SK-N-SH (cell line): ENCODE measurements at regions not wholly inside any gene's neighbourhood (a gene's known extent, or its start where the extent isn't known, plus 50 kb on each side); places are given as distances from the start of the nearest gene placed in this dataset.

Experiments used
- EP300 ChIP-seq, 2 experiments: IDR thresholded peaks; 2 replicates each; pipeline versions ENCODE4 v1.4.0 to v1.6.1; 2012; ENCODE audit warnings: borderline replicate concordance in 1 of 2, low read depth in 1 of 2, low read length in 1 of 2
- EZH2phosphoT487 ChIP-seq: fragments of 200-600 bp; sonication (generic); IDR thresholded peaks from 2 replicates; pipeline ENCODE4 v1.6.1; 2017; ENCODE audit warnings: low read depth, mixed run types, mild to moderate bottlenecking, antibody characterized with exemption, moderate library complexity, borderline replicate concordance
- FOXJ3 ChIP-seq: sonication (generic); formaldehyde crosslinking; IDR thresholded peaks from 2 replicates; pipeline ENCODE4 v1.5.1; 2020; ENCODE audit warnings: mild to moderate bottlenecking, missing genetic modification reagents
- GATA2 ChIP-seq: sonication (generic); formaldehyde crosslinking; IDR thresholded peaks from 2 replicates; pipeline ENCODE4 v1.5.0; 2020; ENCODE audit warnings: mild to moderate bottlenecking, missing genetic modification reagents
- MEF2A ChIP-seq: IDR thresholded peaks from 2 replicates; pipeline ENCODE4 v1.4.0; 2012; ENCODE audit warnings: low read depth, borderline replicate concordance
- MXI1 ChIP-seq: IDR thresholded peaks from 2 replicates; pipeline ENCODE4 v1.6.1; 2012; ENCODE audit warnings: mild to moderate bottlenecking, low read depth, low read length, improper control_type of control experiment
- POLR2AphosphoS5 ChIP-seq: IDR thresholded peaks from 2 replicates; pipeline ENCODE4 v1.6.1; 2012; ENCODE audit warnings: low read depth, low read length
- SMC3 ChIP-seq: IDR thresholded peaks from 2 replicates; pipeline ENCODE4 v1.6.1; 2012; ENCODE audit warnings: low read depth, low read length, improper control_type of control experiment
- USF1 ChIP-seq: IDR thresholded peaks from 2 replicates; pipeline ENCODE4 v1.4.0; 2012; ENCODE audit warnings: low read depth, borderline replicate concordance
- YY1 ChIP-seq: IDR thresholded peaks from 2 replicates; pipeline ENCODE4 v1.4.0; 2012; ENCODE audit warnings: low read depth, mild to moderate bottlenecking
- TF ChIP-seq, protein P1 (sequence below): fragments of 200-600 bp; sonication (generic); IDR thresholded peaks from 2 replicates; pipeline ENCODE4 v1.6.1; 2017; ENCODE audit warnings: antibody characterized with exemption, mild to moderate bottlenecking, moderate library complexity
- TF ChIP-seq, protein P2 (sequence below): IDR thresholded peaks from 2 replicates; pipeline ENCODE4 v1.4.0; 2012; ENCODE audit warnings: low read depth

DNA sequence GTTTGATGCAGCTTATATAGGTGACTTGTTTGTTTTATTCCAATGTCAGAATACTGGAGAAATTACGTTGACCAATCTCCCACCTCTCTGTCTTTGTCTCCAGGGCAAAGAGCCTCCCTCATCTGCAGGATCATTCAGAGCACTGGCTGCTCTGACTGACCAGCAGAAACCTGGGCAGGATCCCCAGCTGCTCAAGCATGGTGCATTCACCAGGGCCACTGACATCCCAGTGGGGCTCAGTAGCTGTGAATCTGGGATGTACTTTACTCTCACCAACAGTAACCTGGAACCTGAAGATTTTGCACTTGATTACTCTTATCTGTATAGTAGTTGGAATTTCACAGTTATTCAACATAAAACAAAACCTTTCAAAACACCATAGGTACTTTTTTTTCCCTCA lies 235.9 kb downstream of the ANKRD36 start:
- TF ChIP-seq FOXJ3 (CRISPR knock-in tag) (no peak), GATA2 (no peak), MXI1 (no peak), MEF2A (no peak), SMC3 (no peak), EP300 (IDR thresholded peaks at IDR 0.05; ENCODE audit: borderline replicate concordance in 1 of 2, low read depth in 1 of 2, low read length in 1 of 2) (no peak), YY1 (no peak), POLR2AphosphoS5 (no peak), USF1 (no peak), EZH2phosphoT487 (no peak)
- TF ChIP-seq, protein P1, sequence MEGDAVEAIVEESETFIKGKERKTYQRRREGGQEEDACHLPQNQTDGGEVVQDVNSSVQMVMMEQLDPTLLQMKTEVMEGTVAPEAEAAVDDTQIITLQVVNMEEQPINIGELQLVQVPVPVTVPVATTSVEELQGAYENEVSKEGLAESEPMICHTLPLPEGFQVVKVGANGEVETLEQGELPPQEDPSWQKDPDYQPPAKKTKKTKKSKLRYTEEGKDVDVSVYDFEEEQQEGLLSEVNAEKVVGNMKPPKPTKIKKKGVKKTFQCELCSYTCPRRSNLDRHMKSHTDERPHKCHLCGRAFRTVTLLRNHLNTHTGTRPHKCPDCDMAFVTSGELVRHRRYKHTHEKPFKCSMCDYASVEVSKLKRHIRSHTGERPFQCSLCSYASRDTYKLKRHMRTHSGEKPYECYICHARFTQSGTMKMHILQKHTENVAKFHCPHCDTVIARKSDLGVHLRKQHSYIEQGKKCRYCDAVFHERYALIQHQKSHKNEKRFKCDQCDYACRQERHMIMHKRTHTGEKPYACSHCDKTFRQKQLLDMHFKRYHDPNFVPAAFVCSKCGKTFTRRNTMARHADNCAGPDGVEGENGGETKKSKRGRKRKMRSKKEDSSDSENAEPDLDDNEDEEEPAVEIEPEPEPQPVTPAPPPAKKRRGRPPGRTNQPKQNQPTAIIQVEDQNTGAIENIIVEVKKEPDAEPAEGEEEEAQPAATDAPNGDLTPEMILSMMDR = no peak
- TF ChIP-seq, protein P2, sequence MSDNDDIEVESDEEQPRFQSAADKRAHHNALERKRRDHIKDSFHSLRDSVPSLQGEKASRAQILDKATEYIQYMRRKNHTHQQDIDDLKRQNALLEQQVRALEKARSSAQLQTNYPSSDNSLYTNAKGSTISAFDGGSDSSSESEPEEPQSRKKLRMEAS = no peak
